Gastrocnemius medialis (tissue), 4 donors: ENCODE measurements at regions not wholly inside any gene's neighbourhood (a gene's known extent, or its start where the extent isn't known, plus 50 kb on each side); places are given as distances from the start of the nearest gene placed in this dataset.
"Not testable (repeated sequence)": the region's sequence is repeated elsewhere in the genome, so short reads cannot be mapped to it uniquely, and the experiment has no call there.

Source experiments
- ATAC-seq, 2 donors: fragments of 150-250 bp; one replicate each; pipeline ENCODE4 v1.9.1; 2016
- DNase-seq, 2 donors: peaks; one replicate each; pipeline ENCODE4 v3.0.0-alpha.2; 2019
- H3K27ac ChIP-seq, 4 donors: fragments of 200-600 bp; sonication (generic); 1 replicate in 1 of 4; 2 replicates in 3 of 4; pipeline ENCODE4 v1.5.1; 2016 to 2018; ENCODE audit warnings: mild to moderate bottlenecking in 2 of 4, moderate library complexity in 1 of 4
- H3K27me3 ChIP-seq, 3 donors: fragments of 200-600 bp; sonication (generic) in 2 of 3; 1 replicate in 1 of 3; 2 replicates in 2 of 3; pipeline versions ENCODE4 v1.5.1 to v1.6.0; 2016 to 2019; ENCODE audit warnings: mild to moderate bottlenecking in 1 of 3, moderate library complexity in 1 of 3
- H3K36me3 ChIP-seq, 2 donors: fragments of 200-600 bp; sonication (generic) in 1 of 2; one replicate each; pipeline ENCODE4 v1.5.1; 2017 to 2018
- H3K4me1 ChIP-seq, 2 donors: fragments of 200-600 bp; sonication (generic) in 1 of 2; one replicate each; pipeline ENCODE4 v1.5.1; 2016 to 2017; ENCODE audit warnings: mild to moderate bottlenecking in 2 of 2
- H3K4me3 ChIP-seq, 4 donors: fragments of 200-600 bp; sonication (generic) in 3 of 4; 1 replicate in 1 of 4; 2 replicates in 3 of 4; pipeline ENCODE4 v1.5.1; 2016 to 2019; ENCODE audit warnings: mild to moderate bottlenecking in 2 of 4
- H3K9me3 ChIP-seq, 3 donors: fragments of 200-600 bp; sonication (generic) in 2 of 3; 1 replicate in 1 of 3; 2 replicates in 2 of 3; pipeline ENCODE4 v1.5.1; 2016 to 2019
- CTCF ChIP-seq, 5 experiments: fragments of 450-650 bp in 3 of 5; fragments of 200-600 bp in 2 of 5; sonication (generic) in 2 of 5; IDR thresholded peaks in 4 of 5; conservative IDR thresholded peaks in 1 of 5; 1 replicate in 4 of 5; 2 replicates in 1 of 5; pipeline ENCODE4 v1.5.1; 2016 to 2019; ENCODE audit warnings: antibody characterized with exemption in 5 of 5, mild to moderate bottlenecking in 3 of 5, moderate library complexity in 3 of 5
- POLR2A ChIP-seq, 2 donors: fragments of 450-650 bp; IDR thresholded peaks; one replicate each; pipeline ENCODE4 v1.6.1; 2017; ENCODE audit warnings: antibody characterized with exemption in 2 of 2, mild to moderate bottlenecking in 2 of 2, moderate library complexity in 2 of 2
- in situ Hi-C, 4 donors: fragments of 200-750 bp; cut with MboI; loops; one replicate each; pipeline versions ENCODE4 v1.15.0 to v1.8.0; 2017; ENCODE audit warnings: low sequenced_read_pairs in 4 of 4
- intact Hi-C: fragments of 100-400 bp; cut with DNase I; formaldehyde crosslinking; loops from one replicate; pipeline ENCODE4 v1.15.1; 2023; ENCODE audit warnings: low total_unique reads

DNA sequence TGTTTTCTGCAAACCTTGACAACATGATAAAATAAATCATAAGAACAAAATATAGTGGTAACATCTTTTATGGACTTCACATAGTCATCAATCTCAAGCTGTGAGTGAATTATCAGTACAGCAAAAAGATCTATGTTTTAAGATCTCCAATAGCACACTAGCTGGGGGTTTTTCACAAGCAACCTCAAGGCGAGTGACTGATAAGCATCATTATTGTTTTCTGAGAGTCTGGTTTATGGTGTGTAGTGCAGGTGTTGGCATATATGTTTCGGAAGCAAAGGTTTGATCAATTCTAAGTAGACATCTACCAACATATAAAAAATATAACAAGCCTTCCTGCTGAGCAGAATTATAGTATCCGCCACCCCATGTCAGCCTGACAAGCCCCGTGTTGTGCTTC lies 403.8 kb upstream of the MGMT start:
- ATAC-seq, result no peak
- intact Hi-C loops, result no loop called here

GRCh38 chr10:129063877-129064276 lies 403.2 kb upstream of the MGMT start:
- intact Hi-C loops (no loop called here), in situ Hi-C loops (no loop called here)
- Histone ChIP-seq H3K4me3 (no peak overlapping the region), H3K27ac (no peak overlapping the region), H3K4me1 (no peaks in the 10 kb centered on the region), H3K36me3 (no peaks in the 10 kb centered on the region), H3K27me3 (no peaks in the 10 kb centered on the region), H3K9me3 (no peaks in the 10 kb centered on the region)
- DNase-seq, result no peak
- no peak for TF ChIP-seq POLR2A (IDR thresholded peaks at IDR 0.05)
- TF ChIP-seq CTCF (IDR thresholded peaks at IDR 0.05 in 4 of 5, conservative IDR thresholded peaks at IDR 0.05 in 1 of 5), result no peak
- ATAC-seq, result no peak

More for the DNA sequence above, 403.8 kb upstream of the MGMT start:
- Histone ChIP-seq H3K4me3 (no peak overlapping the region), H3K27ac (no peak overlapping the region), H3K36me3 (no peaks in the 10 kb centered on the region), H3K4me1 (no peaks in the 10 kb centered on the region), H3K27me3 (no peaks in the 10 kb centered on the region), H3K9me3 (no peaks in the 10 kb centered on the region)
- DNase-seq, result no peak
- in situ Hi-C loops, result no loop called here
- TF ChIP-seq POLR2A (IDR thresholded peaks at IDR 0.05) (no peak), CTCF (IDR thresholded peaks at IDR 0.05 in 4 of 5, conservative IDR thresholded peaks at IDR 0.05 in 1 of 5) (no peak)

DNA sequence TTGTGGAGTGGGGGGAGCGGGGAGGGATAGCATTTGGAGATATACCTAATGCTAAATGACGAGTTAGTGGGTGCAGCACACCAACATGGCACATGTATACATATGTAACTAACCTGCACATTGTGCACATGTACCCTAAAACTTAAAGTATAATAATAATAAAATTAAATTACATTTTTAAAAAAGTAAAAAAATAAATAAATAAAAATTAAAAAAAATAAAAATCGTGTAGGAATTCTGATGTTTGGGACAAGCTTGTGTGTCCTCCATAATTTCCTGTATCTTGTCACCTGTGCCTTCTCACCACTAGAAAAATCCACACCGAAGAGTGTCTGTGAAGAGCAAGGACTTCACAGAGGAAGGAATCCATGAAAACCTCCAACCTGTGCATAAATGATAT lies 400.5 kb upstream of the MGMT start:
- in situ Hi-C loops, ATAC-seq, H3K9me3 ChIP-seq, H3K4me1 ChIP-seq, H3K27ac ChIP-seq, intact Hi-C loops, H3K4me3 ChIP-seq, DNase-seq, H3K36me3 ChIP-seq, H3K27me3 ChIP-seq: not testable (repeated sequence)

- ATAC-seq, DNase-seq, H3K9me3 ChIP-seq, in situ Hi-C loops, H3K36me3 ChIP-seq, H3K27me3 ChIP-seq, intact Hi-C loops, H3K27ac ChIP-seq, H3K4me3 ChIP-seq, H3K4me1 ChIP-seq: not testable (repeated sequence)
Measured at GRCh38 chr10:129071411-129071810, 395.6 kb upstream of the MGMT start.

GRCh38 chr10:129074939-129075338 lies 392.1 kb upstream of the MGMT start:
- TF ChIP-seq POLR2A (IDR thresholded peaks at IDR 0.05) (no peak), CTCF (IDR thresholded peaks at IDR 0.05 in 4 of 5, conservative IDR thresholded peaks at IDR 0.05 in 1 of 5) (no peak)
- intact Hi-C loops, result no loop called here
- ATAC-seq, result no peak
- Histone ChIP-seq H3K4me3 (no peak overlapping the region), H3K27ac (no peak overlapping the region), H3K27me3 (no peaks in the 10 kb centered on the region), H3K9me3 (no peaks in the 10 kb centered on the region), H3K4me1 (no peaks in the 10 kb centered on the region), H3K36me3 (no peaks in the 10 kb centered on the region)
- DNase-seq, result no peak
- in situ Hi-C loops, result no loop called here

- intact Hi-C loops, result no loop called here
- no peak overlapping the region for H3K4me3 ChIP-seq
- in situ Hi-C loops, result no loop called here
- H3K36me3 ChIP-seq, result no peaks in the 10 kb centered on the region
- no peaks in the 10 kb centered on the region for H3K27me3 ChIP-seq
- no peaks in the 10 kb centered on the region for H3K9me3 ChIP-seq
- ATAC-seq (no peak), DNase-seq (no peak)
- H3K27ac ChIP-seq, result no peak overlapping the region
- no peaks in the 10 kb centered on the region for H3K4me1 ChIP-seq
- TF ChIP-seq POLR2A (IDR thresholded peaks at IDR 0.05), result no peak
- TF ChIP-seq CTCF (IDR thresholded peaks at IDR 0.05 in 4 of 5, conservative IDR thresholded peaks at IDR 0.05 in 1 of 5), result no peak
Measured at GRCh38 chr10:129075508-129075907, 391.5 kb upstream of the MGMT start.
